H9 (cell line): ENCODE measurements at regions not wholly inside any gene's neighbourhood (a gene's known extent, or its start where the extent isn't known, plus 50 kb on each side); places are given as distances from the start of the nearest gene placed in this dataset.
A peak's percentile ranks its signal among the peaks of the same experiment; 100 is the strongest.
"Not testable (repeated sequence)": the region's sequence is repeated elsewhere in the genome, so short reads cannot be mapped to it uniquely, and the experiment has no call there.

Source experiments
- DNase-seq: peaks from one replicate; pipeline ENCODE4 v3.0.0-alpha.2; 2017
- H2AFZ ChIP-seq: one replicate; pipeline ENCODE4 v1.6.1; 2013; ENCODE audit warnings: mild to moderate bottlenecking, low read length, control low read depth, moderate library complexity
- H2AK5ac ChIP-seq: 2 replicates; pipeline ENCODE4 v1.6.1; 2013; ENCODE audit warnings: low read length, control low read depth, mixed read lengths; ENCODE audit not compliant: insufficient read length
- H2BK120ac ChIP-seq: one replicate; pipeline ENCODE4 v1.6.1; 2013; ENCODE audit warnings: low read depth, mild to moderate bottlenecking, low read length, control low read depth, inconsistent platforms; ENCODE audit not compliant: poor library complexity, severe bottlenecking
- H2BK12ac ChIP-seq: 2 replicates; pipeline ENCODE4 v1.6.1; 2013; ENCODE audit warnings: low read length, control low read depth, mixed read lengths, low read depth; ENCODE audit not compliant: insufficient read length
- H2BK15ac ChIP-seq: 2 replicates; pipeline ENCODE4 v1.6.1; 2013; ENCODE audit warnings: low read depth, low read length, control low read depth
- H2BK20ac ChIP-seq: one replicate; pipeline ENCODE4 v1.6.1; 2013; ENCODE audit warnings: low read depth, mild to moderate bottlenecking, low read length, control low read depth, inconsistent platforms; ENCODE audit not compliant: poor library complexity, severe bottlenecking
- H2BK5ac ChIP-seq: 2 replicates; pipeline ENCODE4 v1.6.1; 2013; ENCODE audit warnings: low read length, control low read depth, mixed read lengths; ENCODE audit not compliant: insufficient read length
- H3K14ac ChIP-seq: 2 replicates; pipeline ENCODE4 v1.6.1; 2013; ENCODE audit warnings: low read length, control low read depth; ENCODE audit not compliant: insufficient read depth
- H3K18ac ChIP-seq: 2 replicates; pipeline ENCODE4 v1.6.1; 2013; ENCODE audit warnings: low read depth, mild to moderate bottlenecking, mixed read lengths, low read length, control low read depth; ENCODE audit not compliant: insufficient read length
- H3K23ac ChIP-seq: 2 replicates; pipeline ENCODE4 v1.6.1; 2013; ENCODE audit warnings: low read length, control low read depth, mixed read lengths, low read depth; ENCODE audit not compliant: insufficient read length
- H3K23me2 ChIP-seq: 2 replicates; pipeline ENCODE4 v1.6.1; 2013; ENCODE audit warnings: low read depth, mild to moderate bottlenecking, mixed read lengths, low read length, control low read depth; ENCODE audit not compliant: insufficient read length, poor library complexity, severe bottlenecking
- H3K27ac ChIP-seq: 2 replicates; pipeline ENCODE4 v1.5.1; 2013; ENCODE audit warnings: low read length, control low read depth, mixed read lengths, low read depth; ENCODE audit not compliant: insufficient read length
- H3K27me3 ChIP-seq: 2 replicates; pipeline ENCODE4 v1.6.1; 2013; ENCODE audit warnings: low read length, control low read depth, inconsistent platforms; ENCODE audit not compliant: insufficient read depth
- H3K4ac ChIP-seq: 2 replicates; pipeline ENCODE4 v1.6.1; 2013; ENCODE audit warnings: low read depth, mild to moderate bottlenecking, control low read depth, inconsistent platforms, low read length, moderate library complexity
- H3K4me1 ChIP-seq: 2 replicates; pipeline ENCODE4 v1.6.1; 2013; ENCODE audit warnings: low read length, control low read depth, inconsistent platforms; ENCODE audit not compliant: insufficient read depth
- H3K4me2 ChIP-seq: 2 replicates; pipeline ENCODE4 v1.6.1; 2013; ENCODE audit warnings: low read length, control low read depth, mixed read lengths; ENCODE audit not compliant: insufficient read length, insufficient read depth
- H3K56ac ChIP-seq: 2 replicates; pipeline ENCODE4 v1.6.1; 2013; ENCODE audit warnings: low read depth, mild to moderate bottlenecking, mixed read lengths, low read length, control low read depth; ENCODE audit not compliant: insufficient read length
- H3K79me1 ChIP-seq: 2 replicates; pipeline ENCODE4 v1.6.1; 2013; ENCODE audit warnings: low read depth, mild to moderate bottlenecking, moderate library complexity, low read length, control low read depth, inconsistent platforms; ENCODE audit not compliant: insufficient read depth, poor library complexity, severe bottlenecking
- H3K79me2 ChIP-seq: 2 replicates; pipeline ENCODE4 v1.6.1; 2013; ENCODE audit warnings: low read length, control low read depth, inconsistent platforms; ENCODE audit not compliant: insufficient read depth
- H3K9ac ChIP-seq: 2 replicates; pipeline ENCODE4 v1.6.1; 2013; ENCODE audit warnings: low read length, control low read depth, mixed read lengths; ENCODE audit not compliant: insufficient read length; ENCODE audit errors: extremely low read depth
- H3K9me3 ChIP-seq: one replicate; pipeline ENCODE4 v1.6.1; 2013; ENCODE audit warnings: low read depth, low read length, inconsistent platforms; ENCODE audit not compliant: control insufficient read depth
- H3T11ph ChIP-seq: one replicate; pipeline ENCODE4 v1.6.1; 2013; ENCODE audit warnings: mild to moderate bottlenecking, low read length, control low read depth, inconsistent platforms
- H4K20me1 ChIP-seq: one replicate; pipeline ENCODE4 v1.6.1; 2013; ENCODE audit not compliant: control insufficient read depth, insufficient read length, insufficient read depth
- H4K5ac ChIP-seq: 2 replicates; pipeline ENCODE4 v1.6.1; 2013; ENCODE audit warnings: low read depth, mild to moderate bottlenecking, mixed read lengths, low read length, control low read depth; ENCODE audit not compliant: insufficient read length
- H4K8ac ChIP-seq: replicated peaks from 2 replicates; pipeline ENCODE4 v1.6.1; 2013; ENCODE audit warnings: low read length, control low read depth, mixed read lengths, low read depth; ENCODE audit not compliant: insufficient read length
- H4K91ac ChIP-seq: 2 replicates; pipeline ENCODE4 v1.6.1; 2013; ENCODE audit warnings: low read depth, mild to moderate bottlenecking, moderate library complexity, mixed read lengths, low read length, control low read depth; ENCODE audit not compliant: insufficient read length
- H3K27ac Mint-ChIP-seq, 3 experiments: 2 replicates in 2 of 3; 3 replicates in 1 of 3; pipeline ENCODE4 v1.8.0; 2020 to 2021; ENCODE audit warnings: mixed read lengths in 3 of 3, mild to moderate bottlenecking in 1 of 3, moderate library complexity in 1 of 3
- H3K27me3 Mint-ChIP-seq: 2 replicates; pipeline ENCODE4 v1.8.0; 2021; ENCODE audit warnings: low read depth, mild to moderate bottlenecking, moderate library complexity, mixed read lengths
- H3K36me3 Mint-ChIP-seq, 3 experiments: 2 replicates in 2 of 3; 3 replicates in 1 of 3; pipeline ENCODE4 v1.8.0; 2020 to 2021; ENCODE audit warnings: low read depth in 3 of 3, mixed read lengths in 3 of 3; ENCODE audit not compliant: insufficient read depth in 1 of 3
- H3K4me1 Mint-ChIP-seq, 2 experiments: 2 replicates each; pipeline ENCODE4 v1.8.0; 2020; ENCODE audit warnings: mixed read lengths in 2 of 2
- H3K4me3 Mint-ChIP-seq, 2 experiments: 2 replicates in 1 of 2; 3 replicates in 1 of 2; pipeline ENCODE4 v1.8.0; 2020 to 2021; ENCODE audit warnings: mild to moderate bottlenecking in 2 of 2, mixed read lengths in 2 of 2, moderate library complexity in 1 of 2
- H3K9me3 Mint-ChIP-seq, 2 experiments: 2 replicates in 1 of 2; 3 replicates in 1 of 2; pipeline ENCODE4 v1.8.0; 2020; ENCODE audit warnings: mild to moderate bottlenecking in 2 of 2, mixed read lengths in 2 of 2, moderate library complexity in 1 of 2
- CTCF ChIP-seq: fragments of 200-600 bp; sonication (generic); conservative IDR thresholded peaks from 3 replicates; pipeline ENCODE4 v1.8.0; 2021; ENCODE audit warnings: antibody characterized with exemption, mild to moderate bottlenecking
- WGBS: extraction: QIAGEN DNeasy Blood & Tissue Kit; methylation state at CpG from one replicate; pipeline ENCODE4 v1.1.7; 2013; ENCODE audit warnings: missing lambda C conversion rate, low lambda C conversion rate, mixed read lengths; ENCODE audit not compliant: insufficient read length; ENCODE audit errors: extremely low coverage; 5-methylcytosine and 5-hydroxymethylcytosine counted together

- Histone ChIP-seq H2AK5ac (no peak overlapping the region), H2AFZ (no peak overlapping the region), H4K5ac (no peak overlapping the region), H4K8ac (no peak overlapping the region), H3K4me2 (no peak overlapping the region), H3K9ac (no peak overlapping the region), H2BK12ac (no peak overlapping the region), H2BK5ac (no peak overlapping the region), H3K4ac (no peak overlapping the region), H3K79me2 (no peaks in the 10 kb centered on the region), H3K23me2 (no peaks in the 10 kb centered on the region), H3T11ph (no peak overlapping the region), H3K79me1 (no peaks in the 10 kb centered on the region), H3K4me1 (peaks cover 3% of the 10 kb centered on the region; the same call in 1 of the 2 replicates), H3K27me3 (no peaks in the 10 kb centered on the region), H2BK120ac (no peak overlapping the region), H2BK20ac (no peak overlapping the region), H3K56ac (no peak overlapping the region), H3K14ac (no peak overlapping the region), H3K23ac (no peak overlapping the region), H3K18ac (no peak overlapping the region), H4K20me1 (no peaks in the 10 kb centered on the region), H3K9me3 (no peaks in the 10 kb centered on the region), H2BK15ac (no peak overlapping the region), H3K27ac (no peak overlapping the region), H4K91ac (no peak overlapping the region)
- H3K36me3 Mint-ChIP-seq: no peaks in the 10 kb centered on the region; a peak in 1 of 7 replicates
- H3K27ac Mint-ChIP-seq: no peak overlapping the region
- H3K4me3 Mint-ChIP-seq: no peak overlapping the region
- H3K4me1 Mint-ChIP-seq: peaks cover 6 to 7% of the 10 kb centered on the region in 2 experiments; a peak in 3 of 4 replicates
- H3K9me3 Mint-ChIP-seq: no peaks in the 10 kb centered on the region; a peak in 1 of 5 replicates
- WGBS: no CpG with 5 or more reads among the region's 16 CpGs
- H3K27me3 Mint-ChIP-seq: no peaks in the 10 kb centered on the region
- TF ChIP-seq CTCF: no peak
- DNase-seq: no peak
Observed at GRCh38 chr5:24170026-24170425, 474.8 kb downstream of the CDH10 start.

- not testable (repeated sequence) for H2BK5ac ChIP-seq, H3K9ac ChIP-seq, H2BK20ac ChIP-seq, H3K4ac ChIP-seq, H3K4me3 Mint-ChIP-seq, H3K23ac ChIP-seq, H4K20me1 ChIP-seq, H2AFZ ChIP-seq, H3K79me1 ChIP-seq, H2BK15ac ChIP-seq, H2BK120ac ChIP-seq, H3K4me1 Mint-ChIP-seq, H3K23me2 ChIP-seq, DNase-seq, H3K27ac ChIP-seq, H3K4me2 ChIP-seq, H3K36me3 Mint-ChIP-seq, H3K56ac ChIP-seq, H2AK5ac ChIP-seq, H3K4me1 ChIP-seq, H3K79me2 ChIP-seq, H4K91ac ChIP-seq, H3K27me3 Mint-ChIP-seq, H3K14ac ChIP-seq, H3T11ph ChIP-seq, H3K18ac ChIP-seq, H2BK12ac ChIP-seq, H3K9me3 ChIP-seq, H4K5ac ChIP-seq, H3K27me3 ChIP-seq, H3K9me3 Mint-ChIP-seq, H4K8ac ChIP-seq
- peak overlapping the region in 1 of 3 experiments; percentile 65; a peak in 1 of 7 replicates for H3K27ac Mint-ChIP-seq
- no CpG with 5 or more reads among the region's 2 CpGs for WGBS
Observed at GRCh38 chr5:24170930-24171329, 473.8 kb downstream of the CDH10 start.
